ENCODE measurements at regions not wholly inside any gene's neighbourhood (a gene's known extent, or its start where the extent isn't known, plus 50 kb on each side); places are given as distances from the start of the nearest gene placed in this dataset.

GRCh38 chr13:31970231-31970930, 61.2 kb upstream of the FRY start:
- no peak for TF ChIP-seq CTCF (conservative IDR thresholded peaks at IDR 0.05)
- H3K27ac ChIP-seq = no peak overlapping the region

GRCh38 chr13:31972453-31972852, 59.1 kb upstream of the FRY start:
- TF ChIP-seq CTCF (conservative IDR thresholded peaks at IDR 0.05) = no peak
- H3K27ac ChIP-seq = no peak overlapping the region

- TF ChIP-seq CTCF (conservative IDR thresholded peaks at IDR 0.05) = no peak
- H3K27ac ChIP-seq = no peak overlapping the region
These were observed 53.6 kb upstream of the FRY start for GRCh38 chr13:31978021-31978420.

GRCh38 chr13:31980830-31981229, 50.7 kb upstream of the FRY start:
- TF ChIP-seq CTCF (conservative IDR thresholded peaks at IDR 0.05) = no peak
- H3K27ac ChIP-seq = no peak overlapping the region

Data from VCaP (cell line).